GM23338 (cell line): ENCODE measurements at regions not wholly inside any gene's neighbourhood (a gene's known extent, or its start where the extent isn't known, plus 50 kb on each side); places are given as distances from the start of the nearest gene placed in this dataset.

Source experiments
- ATAC-seq: fragments of 200-7000 bp; cut with Tn5 transposase; 3 replicates; pipeline ENCODE4 v1.9.1; 2020
- DNase-seq: peaks from one replicate; pipeline ENCODE4 v3.0.0-alpha.2; 2015; ENCODE audit warnings: low spot score
- H2AFZ ChIP-seq: fragments of 200-600 bp; sonication (generic); 2 replicates; pipeline ENCODE4 v1.8.0; 2016; ENCODE audit warnings: antibody characterized with exemption, mild to moderate bottlenecking, moderate library complexity
- H3F3A ChIP-seq: fragments of 200-600 bp; sonication (generic); replicated peaks from 2 replicates; pipeline ENCODE4 v1.8.0; 2017; ENCODE audit warnings: antibody characterized with exemption, mixed run types, low read depth
- H3K27ac ChIP-seq: fragments of 200-600 bp; sonication (generic); 2 replicates; pipeline ENCODE4 v1.6.1; 2016; ENCODE audit warnings: low read depth
- H3K27me3 ChIP-seq: fragments of 200-600 bp; sonication (generic); 2 replicates; pipeline ENCODE4 v1.8.0; 2016; ENCODE audit warnings: mild to moderate bottlenecking, mixed run types, moderate library complexity; ENCODE audit not compliant: insufficient read depth
- H3K36me3 ChIP-seq: fragments of 200-600 bp; sonication (generic); 2 replicates; pipeline ENCODE4 v1.8.0; 2016; ENCODE audit warnings: mild to moderate bottlenecking; ENCODE audit not compliant: insufficient read depth
- H3K4me1 ChIP-seq: fragments of 200-600 bp; sonication (generic); 2 replicates; pipeline ENCODE4 v1.8.0; 2016; ENCODE audit warnings: mild to moderate bottlenecking, moderate library complexity; ENCODE audit not compliant: insufficient read depth
- H3K4me2 ChIP-seq: fragments of 200-600 bp; sonication (generic); 2 replicates; pipeline ENCODE4 v1.7.1; 2017; ENCODE audit warnings: mixed run types
- H3K4me3 ChIP-seq: fragments of 200-600 bp; sonication (generic); 2 replicates; pipeline ENCODE4 v1.6.1; 2016; ENCODE audit warnings: mixed run types
- H3K79me2 ChIP-seq: fragments of 200-600 bp; sonication (generic); replicated peaks from 2 replicates; pipeline ENCODE4 v1.8.0; 2017; ENCODE audit warnings: mild to moderate bottlenecking; ENCODE audit not compliant: insufficient read depth
- H3K9me2 ChIP-seq: fragments of 200-600 bp; sonication (generic); 2 replicates; pipeline ENCODE4 v1.8.0; 2017; ENCODE audit not compliant: insufficient read depth
- H4K20me1 ChIP-seq: fragments of 200-600 bp; sonication (generic); replicated peaks from 2 replicates; pipeline ENCODE4 v1.8.0; 2017; ENCODE audit warnings: mild to moderate bottlenecking; ENCODE audit not compliant: insufficient read depth
- H3K27ac Mint-ChIP-seq: 2 replicates; pipeline ENCODE4 v1.8.0; 2020; ENCODE audit warnings: inconsistent platforms, mild to moderate bottlenecking, moderate library complexity, mixed read lengths
- H3K27me3 Mint-ChIP-seq: 3 replicates; pipeline ENCODE4 v1.8.0; 2022; ENCODE audit warnings: low read depth, mild to moderate bottlenecking, moderate library complexity, mixed read lengths, inconsistent platforms; ENCODE audit not compliant: insufficient read depth, poor library complexity
- H3K36me3 Mint-ChIP-seq: 3 replicates; pipeline ENCODE4 v1.8.0; 2021; ENCODE audit warnings: low read depth, mild to moderate bottlenecking, inconsistent platforms, moderate library complexity, mixed read lengths
- H3K4me1 Mint-ChIP-seq: 3 replicates; pipeline ENCODE4 v1.8.0; 2020; ENCODE audit warnings: mild to moderate bottlenecking, inconsistent platforms, mixed read lengths
- H3K4me3 Mint-ChIP-seq: 3 replicates; pipeline ENCODE4 v1.8.0; 2021; ENCODE audit warnings: moderate library complexity, mild to moderate bottlenecking, inconsistent platforms, mixed read lengths
- H3K9me3 Mint-ChIP-seq: 3 replicates; pipeline ENCODE4 v1.8.0; 2020; ENCODE audit warnings: moderate library complexity, mild to moderate bottlenecking, inconsistent platforms, mixed read lengths
- CREB1 ChIP-seq: fragments of 250-450 bp; sonication (Bioruptor Pico); IDR thresholded peaks from 2 replicates; pipeline ENCODE4 v1.5.0; 2020; ENCODE audit warnings: low read depth, mild to moderate bottlenecking, moderate library complexity
- ETS1 ChIP-seq: IDR thresholded peaks from 2 replicates; pipeline ENCODE4 v1.6.1; 2016; ENCODE audit warnings: antibody characterized with exemption
- EZH2phosphoT487 ChIP-seq: fragments of 200-600 bp; sonication (generic); IDR thresholded peaks from one replicate; pipeline ENCODE4 v1.8.1; 2018; ENCODE audit warnings: antibody characterized with exemption; ENCODE audit not compliant: unreplicated experiment
- JUNB ChIP-seq: IDR thresholded peaks from one replicate; pipeline ENCODE4 v1.6.1; 2016; ENCODE audit warnings: antibody characterized with exemption; ENCODE audit not compliant: unreplicated experiment
- NANOG ChIP-seq: IDR thresholded peaks from 2 replicates; pipeline ENCODE4 v1.6.1; 2016; ENCODE audit warnings: antibody characterized with exemption, borderline replicate concordance
- ZNF462 ChIP-seq: fragments of 250-450 bp; sonication (Bioruptor Pico); IDR thresholded peaks from 2 replicates; pipeline ENCODE4 v1.5.0; 2020; ENCODE audit warnings: mild to moderate bottlenecking, moderate library complexity

- TF ChIP-seq ZNF462: no peak
- TF ChIP-seq NANOG: no peak
Measured at GRCh38 chr12:28770322-28770721, 378.8 kb upstream of the FAR2 start (continued).

- ATAC-seq: no peak
- Mint-ChIP-seq H3K9me3 (no peaks in the 10 kb centered on the region), H3K27me3 (peaks cover 7% of the 10 kb centered on the region), H3K27ac (no peak overlapping the region), H3K4me3 (no peak overlapping the region), H3K36me3 (no peaks in the 10 kb centered on the region), H3K4me1 (peaks cover 12% of the 10 kb centered on the region)
- H3K4me2 ChIP-seq: no peak overlapping the region
- DNase-seq: no peak
- peaks cover 8% of the 10 kb centered on the region; the same call in 1 of the 2 replicates for H3K4me1 ChIP-seq
- no peak overlapping the region for H3K27ac ChIP-seq
- H3K27me3 ChIP-seq: no peaks in the 10 kb centered on the region
- no peaks in the 10 kb centered on the region; the same call in 1 of the 2 replicates for H3K9me2 ChIP-seq
- TF ChIP-seq ETS1 (no peak), JUNB (no peak), NANOG (no peak), EZH2phosphoT487 (no peak), CREB1 (CRISPR knock-in tag) (no peak)
- no peaks in the 10 kb centered on the region for H3F3A ChIP-seq
- H4K20me1 ChIP-seq: no peaks in the 10 kb centered on the region
- no peak overlapping the region for H2AFZ ChIP-seq
- H3K36me3 ChIP-seq: no peaks in the 10 kb centered on the region
- H3K4me3 ChIP-seq: no peak overlapping the region
- H3K79me2 ChIP-seq: no peaks in the 10 kb centered on the region
Measured at GRCh38 chr12:28771968-28772367, 377.1 kb upstream of the FAR2 start.
